ENCODE measurements at regions not wholly inside any gene's neighbourhood (a gene's known extent, or its start where the extent isn't known, plus 50 kb on each side); places are given as distances from the start of the nearest gene placed in this dataset.
"Not testable (repeated sequence)": the region's sequence is repeated elsewhere in the genome, so short reads cannot be mapped to it uniquely, and the experiment has no call there.

DNA sequence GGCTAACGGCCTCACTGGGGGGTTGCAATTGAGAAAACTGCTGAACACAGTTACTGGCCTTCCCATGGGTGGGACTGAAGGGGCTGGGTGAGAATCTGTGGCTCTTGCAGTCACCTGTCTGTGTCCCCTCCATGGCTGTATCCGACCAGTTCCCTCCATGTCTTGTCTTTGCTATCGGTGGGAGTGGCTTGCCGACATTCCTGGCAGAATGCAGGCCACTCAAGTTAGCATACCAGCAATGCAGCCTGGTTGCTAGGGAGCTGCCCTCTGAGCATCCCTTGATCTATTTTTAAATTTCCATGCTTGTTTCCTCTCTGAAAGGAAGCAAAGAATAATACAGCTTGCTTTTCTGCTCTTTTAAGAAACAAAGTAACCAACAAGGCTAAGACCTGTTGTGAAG, 1509.7 kb upstream of the WWC1 start:
- Histone ChIP-seq H3K4me3 (ENCODE audit: insufficient read depth, low read depth, low read length) (no peak overlapping the region), H3K9me3 (ENCODE audit: control insufficient read depth, low read length) (no peaks in the 10 kb centered on the region), H3K27me3 (ENCODE audit: control insufficient read depth, insufficient read depth, low read length, poor library complexity, severe bottlenecking) (no peaks in the 10 kb centered on the region), H3K4me1 (ENCODE audit: control insufficient read depth, insufficient read depth, low read length) (peaks cover 12% of the 10 kb centered on the region), H3K36me3 (ENCODE audit: control insufficient read depth, insufficient read depth, low read length) (no peaks in the 10 kb centered on the region), H3K27ac (ENCODE audit: insufficient read depth, low read depth, low read length, poor library complexity, severe bottlenecking) (no peak overlapping the region)
- WGBS, 2 experiments: 16 to 23% methylated on average over 4 of the region's 4 CpGs

DNA sequence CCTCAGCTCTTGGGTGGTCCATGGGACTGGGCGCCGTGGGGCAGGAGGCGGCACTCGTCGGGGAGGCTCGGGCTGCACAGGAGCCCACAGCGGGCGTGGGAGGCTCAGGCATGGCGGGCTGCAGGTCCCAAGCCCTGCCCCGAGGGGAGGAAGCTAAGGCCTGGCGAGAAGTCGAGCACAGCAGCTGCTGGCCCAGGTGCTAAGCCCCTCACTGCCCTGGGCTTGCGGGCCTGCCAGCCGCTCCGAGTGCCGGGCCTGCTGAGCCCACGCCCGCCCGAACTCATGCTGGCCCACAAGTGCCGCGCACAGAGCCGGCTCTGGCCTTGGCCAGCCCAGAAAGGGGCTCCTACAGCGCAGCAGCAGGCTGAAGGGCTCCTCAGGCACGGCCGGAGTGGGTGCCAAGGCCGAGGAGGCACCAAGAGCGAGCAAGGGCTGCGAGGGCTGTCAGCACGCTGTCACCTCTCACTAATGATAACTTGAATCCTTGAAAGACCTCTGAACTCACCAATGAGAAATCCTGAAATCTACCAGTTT, 1506.8 kb upstream of the WWC1 start:
- Histone ChIP-seq H3K27me3 (ENCODE audit: control insufficient read depth, insufficient read depth, low read length, poor library complexity, severe bottlenecking) (no peaks in the 10 kb centered on the region), H3K27ac (ENCODE audit: insufficient read depth, low read depth, low read length, poor library complexity, severe bottlenecking) (no peak overlapping the region), H3K36me3 (ENCODE audit: control insufficient read depth, insufficient read depth, low read length) (no peaks in the 10 kb centered on the region), H3K4me1 (ENCODE audit: control insufficient read depth, insufficient read depth, low read length) (peaks cover 12% of the 10 kb centered on the region), H3K9me3 (ENCODE audit: control insufficient read depth, low read length) (no peaks in the 10 kb centered on the region), H3K4me3 (ENCODE audit: insufficient read depth, low read depth, low read length) (no peak overlapping the region)
- WGBS, 2 experiments: 95 to 96% methylated on average over 29 of the region's 29 CpGs

DNA sequence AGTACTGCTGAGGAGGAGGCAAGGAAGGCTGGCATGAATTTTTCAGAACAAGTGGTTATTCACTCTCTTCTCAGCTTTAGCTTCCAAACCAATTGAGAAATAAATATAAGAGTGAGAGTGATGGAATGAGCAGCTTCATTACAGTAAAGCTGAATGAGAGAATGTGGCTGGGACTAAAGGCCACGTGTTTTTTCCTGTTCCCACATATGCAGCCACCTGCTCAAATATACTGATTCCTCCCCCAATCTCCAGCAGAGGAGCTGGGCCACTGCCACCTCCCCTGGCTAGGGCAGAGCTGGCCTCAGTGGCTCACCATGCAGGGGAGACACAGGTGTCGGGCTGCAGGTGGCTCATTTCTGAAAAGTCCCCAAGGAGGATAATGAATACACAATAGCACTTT, 1505.3 kb upstream of the WWC1 start:
- no peaks in the 10 kb centered on the region for H3K36me3 ChIP-seq (ENCODE audit: control insufficient read depth, insufficient read depth, low read length)
- H3K27ac ChIP-seq (ENCODE audit: insufficient read depth, low read depth, low read length, poor library complexity, severe bottlenecking): no peak overlapping the region
- H3K4me1 ChIP-seq (ENCODE audit: control insufficient read depth, insufficient read depth, low read length): peaks cover 10% of the 10 kb centered on the region
- no peaks in the 10 kb centered on the region for H3K9me3 ChIP-seq (ENCODE audit: control insufficient read depth, low read length)
- 88% methylated on average over 2 of the region's 2 CpGs for WGBS, 2 experiments
- no peak overlapping the region for H3K4me3 ChIP-seq (ENCODE audit: insufficient read depth, low read depth, low read length)
- no peaks in the 10 kb centered on the region for H3K27me3 ChIP-seq (ENCODE audit: control insufficient read depth, insufficient read depth, low read length, poor library complexity, severe bottlenecking)

DNA sequence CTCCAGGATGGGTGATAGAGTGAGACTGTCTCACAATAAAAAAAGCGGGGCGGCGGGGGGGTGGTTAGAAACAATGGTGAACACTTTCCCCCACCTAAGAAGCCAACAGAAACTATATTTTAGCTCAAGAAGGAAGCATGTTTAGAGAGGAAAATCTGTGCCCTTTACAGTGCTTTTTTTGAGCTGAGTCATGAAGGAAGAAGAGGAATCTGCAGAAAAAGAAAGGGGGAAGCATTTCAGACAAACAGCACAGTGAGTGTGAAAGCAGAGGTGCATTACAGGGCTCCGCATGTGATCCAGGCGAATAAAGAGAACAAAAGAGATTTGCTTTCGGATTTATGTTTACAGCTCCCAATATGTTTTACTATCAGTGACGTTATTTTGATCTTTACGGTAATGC, 1504.6 kb upstream of the WWC1 start:
- Histone ChIP-seq H3K4me3 (ENCODE audit: insufficient read depth, low read depth, low read length) (no peak overlapping the region), H3K27ac (ENCODE audit: insufficient read depth, low read depth, low read length, poor library complexity, severe bottlenecking) (no peak overlapping the region), H3K9me3 (ENCODE audit: control insufficient read depth, low read length) (no peaks in the 10 kb centered on the region), H3K4me1 (ENCODE audit: control insufficient read depth, insufficient read depth, low read length) (peaks cover 5% of the 10 kb centered on the region), H3K36me3 (ENCODE audit: control insufficient read depth, insufficient read depth, low read length) (no peaks in the 10 kb centered on the region), H3K27me3 (ENCODE audit: control insufficient read depth, insufficient read depth, low read length, poor library complexity, severe bottlenecking) (no peaks in the 10 kb centered on the region)
- 90 to 94% methylated on average over 7 to 8 of the region's 8 CpGs for WGBS, 2 experiments

DNA sequence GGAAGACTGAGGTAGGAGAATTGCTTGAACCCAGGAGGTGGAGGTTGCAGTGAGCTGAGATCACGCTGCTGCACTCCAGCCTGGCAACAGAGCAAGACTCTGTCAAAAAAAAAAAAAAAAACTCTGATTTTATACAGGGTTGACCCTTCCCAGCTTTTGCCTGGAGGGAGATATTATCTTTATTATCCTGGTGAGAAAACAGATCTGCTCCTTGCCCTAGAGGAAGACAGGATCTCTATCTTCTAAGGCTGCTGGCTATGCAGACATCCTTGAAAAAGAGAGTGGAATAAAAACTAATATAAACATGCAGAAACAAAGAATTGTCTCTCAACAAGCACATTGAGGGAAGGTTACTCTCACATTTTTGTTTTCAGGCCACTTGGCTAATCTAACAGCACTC, 1503.4 kb upstream of the WWC1 start:
- Histone ChIP-seq H3K9me3 (ENCODE audit: control insufficient read depth, low read length) (no peaks in the 10 kb centered on the region), H3K4me3 (ENCODE audit: insufficient read depth, low read depth, low read length) (no peak overlapping the region), H3K27ac (ENCODE audit: insufficient read depth, low read depth, low read length, poor library complexity, severe bottlenecking) (no peak overlapping the region), H3K36me3 (ENCODE audit: control insufficient read depth, insufficient read depth, low read length) (no peaks in the 10 kb centered on the region), H3K27me3 (ENCODE audit: control insufficient read depth, insufficient read depth, low read length, poor library complexity, severe bottlenecking) (no peaks in the 10 kb centered on the region), H3K4me1 (ENCODE audit: control insufficient read depth, insufficient read depth, low read length) (no peaks in the 10 kb centered on the region)
- 73 to 100% methylated on average over 1 of the region's 1 CpG for WGBS, 2 experiments

DNA sequence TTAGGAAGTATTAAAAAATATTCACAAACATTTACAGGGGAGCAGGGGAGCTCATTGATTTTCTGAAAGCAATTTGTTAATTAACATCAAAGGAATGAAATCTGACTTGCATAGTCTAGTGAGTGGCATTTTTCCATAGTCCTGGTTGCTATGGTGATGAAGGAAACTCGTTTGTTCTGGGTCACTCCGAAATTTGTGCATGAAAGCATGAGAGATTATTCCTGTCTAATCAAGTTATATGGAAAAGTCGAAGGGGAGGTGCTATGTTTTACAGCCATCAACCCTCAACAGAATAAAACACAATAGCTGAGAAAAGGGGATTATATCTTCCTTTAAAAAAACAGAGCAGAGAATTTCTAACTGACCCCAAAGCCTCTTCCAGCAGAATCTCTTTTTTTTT, 1495.7 kb upstream of the WWC1 start:
- WGBS, 2 experiments: 80 to 87% methylated on average over 2 to 3 of the region's 3 CpGs
- H3K9me3 ChIP-seq (ENCODE audit: control insufficient read depth, low read length): no peaks in the 10 kb centered on the region

DNA sequence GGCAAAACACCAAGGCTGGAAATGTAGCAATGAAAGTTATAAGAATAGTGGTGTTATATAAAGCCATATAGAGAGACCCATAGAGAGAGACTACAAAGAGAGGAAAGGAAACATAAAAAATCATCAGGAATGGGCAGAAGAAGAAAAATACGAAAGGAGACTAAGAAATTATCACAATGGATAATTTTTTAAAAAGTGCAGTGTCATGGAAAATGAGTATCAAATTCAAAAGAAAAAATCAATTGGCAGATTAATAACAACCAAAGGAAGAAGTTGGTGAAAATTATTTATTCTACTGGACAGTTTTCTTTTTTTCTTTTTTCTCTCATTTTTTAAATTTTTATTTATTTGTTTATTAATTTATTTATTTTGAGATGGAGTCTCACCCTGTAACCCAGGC, 1488.4 kb upstream of the WWC1 start:
- H3K4me1 ChIP-seq (ENCODE audit: control insufficient read depth, insufficient read depth, low read length): no peaks in the 10 kb centered on the region
- no peaks in the 10 kb centered on the region for H3K36me3 ChIP-seq (ENCODE audit: control insufficient read depth, insufficient read depth, low read length)
- no peaks in the 10 kb centered on the region for H3K27me3 ChIP-seq (ENCODE audit: control insufficient read depth, insufficient read depth, low read length, poor library complexity, severe bottlenecking)
- H3K4me3 ChIP-seq (ENCODE audit: insufficient read depth, low read depth, low read length): no peak overlapping the region
- no peak overlapping the region for H3K27ac ChIP-seq (ENCODE audit: insufficient read depth, low read depth, low read length, poor library complexity, severe bottlenecking)
- 75 to 96% methylated on average over 1 of the region's 1 CpG for WGBS, 2 experiments
- H3K9me3 ChIP-seq (ENCODE audit: control insufficient read depth, low read length): no peaks in the 10 kb centered on the region

More for the DNA sequence above, 1495.7 kb upstream of the WWC1 start:
- H3K4me1 ChIP-seq (ENCODE audit: control insufficient read depth, insufficient read depth, low read length): peaks cover 9% of the 10 kb centered on the region
- no peaks in the 10 kb centered on the region for H3K27me3 ChIP-seq (ENCODE audit: control insufficient read depth, insufficient read depth, low read length, poor library complexity, severe bottlenecking)
- H3K27ac ChIP-seq (ENCODE audit: insufficient read depth, low read depth, low read length, poor library complexity, severe bottlenecking): no peak overlapping the region
- H3K4me3 ChIP-seq (ENCODE audit: insufficient read depth, low read depth, low read length): no peak overlapping the region
- H3K36me3 ChIP-seq (ENCODE audit: control insufficient read depth, insufficient read depth, low read length): no peaks in the 10 kb centered on the region

DNA sequence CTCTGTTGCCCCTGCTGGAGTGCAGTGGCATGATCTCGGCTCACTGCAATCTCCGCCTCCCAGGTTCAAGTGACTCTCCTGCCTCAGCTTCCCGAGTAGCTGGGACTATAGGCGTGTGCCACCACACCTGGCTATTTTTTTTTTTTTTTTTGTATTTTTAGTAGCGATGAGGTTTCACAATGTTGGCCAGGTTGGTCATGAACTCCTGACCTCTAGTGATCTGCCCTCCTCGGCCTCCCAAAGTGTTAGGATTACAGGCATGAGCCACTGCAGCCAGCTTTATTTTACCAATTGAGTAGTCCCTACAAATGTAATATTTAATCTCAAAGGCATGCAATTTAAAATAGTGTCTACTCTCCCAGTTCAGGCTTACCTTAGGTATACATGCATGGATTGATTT, 1487.2 kb upstream of the WWC1 start:
- not testable (repeated sequence) for H3K36me3 ChIP-seq (ENCODE audit: control insufficient read depth, insufficient read depth, low read length); H3K4me3 ChIP-seq (ENCODE audit: insufficient read depth, low read depth, low read length); H3K9me3 ChIP-seq (ENCODE audit: control insufficient read depth, low read length); H3K4me1 ChIP-seq (ENCODE audit: control insufficient read depth, insufficient read depth, low read length); H3K27me3 ChIP-seq (ENCODE audit: control insufficient read depth, insufficient read depth, low read length, poor library complexity, severe bottlenecking); H3K27ac ChIP-seq (ENCODE audit: insufficient read depth, low read depth, low read length, poor library complexity, severe bottlenecking)
- WGBS, 2 experiments: 88 to 95% methylated on average over 6 of the region's 6 CpGs

DNA sequence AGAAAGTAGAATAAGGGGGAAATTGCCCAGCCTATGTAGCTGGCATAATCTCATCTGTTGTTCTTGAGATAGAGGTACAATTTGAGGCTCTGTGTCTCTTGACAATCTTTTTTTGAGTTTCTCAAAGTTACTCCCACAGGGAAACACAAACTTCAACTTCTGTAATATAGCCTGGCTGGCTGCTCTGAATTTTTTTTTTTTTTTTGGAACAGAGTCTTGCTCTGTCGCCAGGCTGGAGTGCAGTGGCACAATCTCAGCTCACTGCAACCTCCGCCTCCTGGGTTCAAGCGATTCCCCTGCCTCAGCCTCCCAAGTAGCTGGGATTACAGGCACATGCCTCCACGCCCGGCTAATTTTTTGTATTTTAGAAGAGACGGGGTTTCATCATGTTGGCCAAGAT, 1486.8 kb upstream of the WWC1 start:
- not testable (repeated sequence) for H3K27me3 ChIP-seq (ENCODE audit: control insufficient read depth, insufficient read depth, low read length, poor library complexity, severe bottlenecking); H3K9me3 ChIP-seq (ENCODE audit: control insufficient read depth, low read length); H3K4me1 ChIP-seq (ENCODE audit: control insufficient read depth, insufficient read depth, low read length); H3K4me3 ChIP-seq (ENCODE audit: insufficient read depth, low read depth, low read length); H3K27ac ChIP-seq (ENCODE audit: insufficient read depth, low read depth, low read length, poor library complexity, severe bottlenecking); H3K36me3 ChIP-seq (ENCODE audit: control insufficient read depth, insufficient read depth, low read length)
- 92 to 94% methylated on average over 6 of the region's 6 CpGs for WGBS, 2 experiments

DNA sequence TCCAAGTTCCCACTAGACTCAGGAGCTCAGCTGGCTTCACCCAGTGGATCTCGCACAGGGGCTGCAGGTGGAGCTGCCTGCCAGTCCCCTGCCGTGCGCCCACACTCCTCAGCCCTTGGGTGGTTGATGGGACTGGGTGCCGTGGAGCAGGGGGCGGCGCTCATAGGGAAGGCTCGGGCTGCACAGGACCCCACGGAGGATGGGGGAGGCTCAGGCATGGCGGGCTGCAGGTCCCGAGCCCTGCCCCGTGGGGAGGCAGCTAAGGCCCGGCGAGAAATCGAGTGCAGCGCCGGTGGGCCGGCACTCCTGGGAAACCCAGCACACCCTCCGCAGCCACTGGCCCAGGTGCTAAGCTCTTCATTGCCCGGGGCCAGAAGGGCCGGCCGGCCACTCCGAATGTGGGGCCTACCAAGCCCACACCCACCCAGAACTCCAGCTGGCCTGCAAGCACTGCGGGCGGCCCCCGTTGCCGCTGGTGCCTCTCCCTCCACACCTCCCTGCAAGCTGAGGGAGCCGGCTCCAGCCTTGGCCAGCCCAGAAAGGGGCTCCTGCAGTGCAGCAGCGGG, 1481.3 kb upstream of the WWC1 start:
- WGBS, 2 experiments: 88 to 90% methylated on average over 28 of the region's 28 CpGs

DNA sequence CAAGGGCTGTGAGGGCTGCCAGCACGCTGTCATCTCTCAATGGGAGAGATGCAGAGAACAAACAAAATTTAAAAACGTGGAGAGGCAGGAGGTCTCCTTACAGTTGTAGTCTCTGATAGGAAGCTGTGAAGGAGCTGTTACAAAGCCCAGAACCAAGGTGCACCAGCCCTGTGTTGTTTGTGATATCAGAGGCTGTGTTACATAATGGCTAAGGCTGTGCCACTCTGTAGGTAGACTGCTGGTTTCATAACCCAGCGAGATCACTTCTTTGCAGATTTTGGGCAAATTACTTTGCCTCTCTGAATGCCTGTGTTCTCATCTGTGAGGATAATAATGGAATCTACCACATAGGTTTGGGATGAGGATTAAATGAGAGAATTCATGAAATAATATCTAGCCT, 1480.7 kb upstream of the WWC1 start:
- WGBS, 2 experiments: 92 to 93% methylated on average over 3 of the region's 3 CpGs
- Histone ChIP-seq H3K9me3 (ENCODE audit: control insufficient read depth, low read length) (no peaks in the 10 kb centered on the region), H3K27ac (ENCODE audit: insufficient read depth, low read depth, low read length, poor library complexity, severe bottlenecking) (no peak overlapping the region)

More for the DNA sequence above, 1481.3 kb upstream of the WWC1 start:
- not testable (repeated sequence) for H3K4me3 ChIP-seq (ENCODE audit: insufficient read depth, low read depth, low read length); H3K27ac ChIP-seq (ENCODE audit: insufficient read depth, low read depth, low read length, poor library complexity, severe bottlenecking); H3K36me3 ChIP-seq (ENCODE audit: control insufficient read depth, insufficient read depth, low read length); H3K9me3 ChIP-seq (ENCODE audit: control insufficient read depth, low read length); H3K4me1 ChIP-seq (ENCODE audit: control insufficient read depth, insufficient read depth, low read length); H3K27me3 ChIP-seq (ENCODE audit: control insufficient read depth, insufficient read depth, low read length, poor library complexity, severe bottlenecking)

More for the DNA sequence above, 1480.7 kb upstream of the WWC1 start:
- no peaks in the 10 kb centered on the region for H3K36me3 ChIP-seq (ENCODE audit: control insufficient read depth, insufficient read depth, low read length)
- H3K4me1 ChIP-seq (ENCODE audit: control insufficient read depth, insufficient read depth, low read length): no peaks in the 10 kb centered on the region
- no peak overlapping the region for H3K4me3 ChIP-seq (ENCODE audit: insufficient read depth, low read depth, low read length)
- no peaks in the 10 kb centered on the region for H3K27me3 ChIP-seq (ENCODE audit: control insufficient read depth, insufficient read depth, low read length, poor library complexity, severe bottlenecking)

All from ectodermal cell (in vitro differentiated cells).